Renal cortical epithelial cell (primary cell): ENCODE measurements at regions not wholly inside any gene's neighbourhood (a gene's known extent, or its start where the extent isn't known, plus 50 kb on each side); places are given as distances from the start of the nearest gene placed in this dataset.

Experiments
- DNase-seq: peaks from one replicate; pipeline ENCODE4 v3.0.0-alpha.2; 2011; ENCODE audit warnings: low read depth

GRCh38 chrX:112913807-112914206 is 73.2 kb upstream of the AMOT start:
- DNase-seq, result no peak

GRCh38 chrX:112910418-112910817 is 69.8 kb upstream of the AMOT start:
- no peak for DNase-seq

GRCh38 chrX:112901869-112902725 is 61.5 kb upstream of the AMOT start:
- DNase-seq, result peak; percentile 16

GRCh38 chrX:112896051-112896450 is 55.4 kb upstream of the AMOT start:
- no peak for DNase-seq
